ENCODE measurements at regions not wholly inside any gene's neighbourhood (a gene's known extent, or its start where the extent isn't known, plus 50 kb on each side); places are given as distances from the start of the nearest gene placed in this dataset.

- no peaks in the 10 kb centered on the region for H3K4me1 Mint-ChIP-seq
- ATAC-seq (ENCODE audit: low read depth) = no peak
- no peak overlapping the region for H3K4me3 Mint-ChIP-seq
- no peaks in the 10 kb centered on the region for H3K36me3 Mint-ChIP-seq
- DNase-seq (ENCODE audit: low spot score in 2 of 2) = no peak
- H3K9me3 Mint-ChIP-seq = peaks cover 3% of the 10 kb centered on the region
- H3K27ac Mint-ChIP-seq = no peak overlapping the region
- H3K27me3 Mint-ChIP-seq = no peaks in the 10 kb centered on the region
Measured at GRCh38 chr13:75132701-75133695, 349.0 kb downstream of the TBC1D4 start.

- Mint-ChIP-seq H3K4me1 (no peaks in the 10 kb centered on the region), H3K4me3 (no peak overlapping the region), H3K9me3 (peaks cover 2% of the 10 kb centered on the region), H3K27ac (no peak overlapping the region), H3K36me3 (no peaks in the 10 kb centered on the region), H3K27me3 (no peaks in the 10 kb centered on the region)
- DNase-seq (ENCODE audit: low spot score in 2 of 2) (no peak), ATAC-seq (ENCODE audit: low read depth) (no peak)
Measured at GRCh38 chr13:75129331-75129730, 352.6 kb downstream of the TBC1D4 start.

DNA sequence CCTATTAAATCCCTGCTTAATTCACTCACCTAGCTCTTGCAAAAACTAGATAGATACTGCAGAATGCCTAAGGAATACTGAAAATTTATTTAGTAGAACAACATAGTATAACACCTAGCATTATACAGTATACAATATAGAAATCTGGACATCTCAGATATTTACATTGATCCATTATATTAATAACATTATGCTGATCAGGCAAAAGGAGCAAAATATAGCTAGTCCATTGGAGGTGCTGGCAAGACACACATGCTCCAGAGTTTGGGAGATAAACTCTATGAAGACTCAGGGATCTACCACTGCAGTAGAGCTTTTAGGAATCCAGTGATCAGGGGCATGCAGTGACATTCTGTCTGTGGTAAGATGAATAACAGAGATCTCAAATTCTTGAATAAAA, 357.6 kb downstream of the TBC1D4 start:
- Mint-ChIP-seq H3K4me3 (no peak overlapping the region), H3K27ac (no peak overlapping the region), H3K4me1 (no peaks in the 10 kb centered on the region), H3K9me3 (peaks cover 2% of the 10 kb centered on the region), H3K36me3 (no peaks in the 10 kb centered on the region), H3K27me3 (no peaks in the 10 kb centered on the region)
- no peak for DNase-seq (ENCODE audit: low spot score in 2 of 2)
- no peak for ATAC-seq (ENCODE audit: low read depth)

DNA sequence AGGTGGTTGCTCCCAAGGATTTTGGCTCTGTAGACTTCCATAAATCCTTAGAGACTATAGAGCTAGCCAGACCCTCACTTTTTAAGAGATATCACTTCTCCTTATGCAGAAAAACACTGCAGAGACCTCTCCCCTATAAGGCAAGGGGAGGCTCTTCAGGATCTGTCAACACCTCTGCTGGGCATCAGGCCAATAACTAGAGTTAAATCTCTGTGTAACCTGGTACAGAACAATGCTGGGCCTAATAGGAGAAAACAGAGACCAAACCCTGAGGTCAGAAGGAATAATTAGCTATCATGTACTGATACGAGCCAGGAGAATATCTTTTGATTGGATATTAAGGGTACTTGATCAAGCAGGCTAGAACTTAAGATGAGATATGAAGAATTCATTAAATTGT, 358.5 kb downstream of the TBC1D4 start:
- ATAC-seq (ENCODE audit: low read depth) (no peak), DNase-seq (ENCODE audit: low spot score in 2 of 2) (no peak)
- no peaks in the 10 kb centered on the region for H3K36me3 Mint-ChIP-seq
- no peaks in the 10 kb centered on the region for H3K27me3 Mint-ChIP-seq
- no peak overlapping the region for H3K4me3 Mint-ChIP-seq
- H3K4me1 Mint-ChIP-seq = no peaks in the 10 kb centered on the region
- no peaks in the 10 kb centered on the region for H3K9me3 Mint-ChIP-seq
- no peak overlapping the region for H3K27ac Mint-ChIP-seq

GRCh38 chr13:75120085-75120484, 361.9 kb downstream of the TBC1D4 start:
- no peaks in the 10 kb centered on the region for H3K27me3 Mint-ChIP-seq
- peaks cover 1% of the 10 kb centered on the region for H3K9me3 Mint-ChIP-seq
- H3K36me3 Mint-ChIP-seq = no peaks in the 10 kb centered on the region
- no peaks in the 10 kb centered on the region for H3K4me1 Mint-ChIP-seq
- no peak overlapping the region for H3K27ac Mint-ChIP-seq
- ATAC-seq (ENCODE audit: low read depth) (no peak), DNase-seq (ENCODE audit: low spot score in 2 of 2) (no peak)
- H3K4me3 Mint-ChIP-seq = no peak overlapping the region

DNA sequence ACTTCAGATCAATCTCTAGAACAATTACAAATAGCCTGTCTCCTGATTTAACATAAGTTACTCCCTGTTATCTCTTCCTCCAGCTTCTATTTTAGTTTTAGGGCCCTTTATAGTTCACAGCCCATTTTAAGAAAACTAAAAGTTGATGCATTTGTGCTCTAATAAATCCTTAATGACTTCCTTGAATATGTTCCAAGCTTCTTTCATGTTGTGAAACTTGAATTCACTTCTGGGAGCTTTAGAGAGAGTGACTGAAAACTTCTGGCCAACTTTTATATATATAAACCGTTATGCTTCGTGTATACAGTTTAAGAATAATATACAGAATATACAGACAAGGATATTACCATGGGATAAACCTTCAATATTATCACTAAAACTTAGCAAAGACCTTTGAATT, 366.8 kb downstream of the TBC1D4 start:
- DNase-seq (ENCODE audit: low spot score in 2 of 2) (no peak), ATAC-seq (ENCODE audit: low read depth) (no peak)
- H3K4me1 Mint-ChIP-seq = no peaks in the 10 kb centered on the region
- H3K9me3 Mint-ChIP-seq = peaks cover 3% of the 10 kb centered on the region
- H3K4me3 Mint-ChIP-seq = no peak overlapping the region
- no peaks in the 10 kb centered on the region for H3K36me3 Mint-ChIP-seq
- no peaks in the 10 kb centered on the region for H3K27me3 Mint-ChIP-seq
- no peak overlapping the region for H3K27ac Mint-ChIP-seq

DNA sequence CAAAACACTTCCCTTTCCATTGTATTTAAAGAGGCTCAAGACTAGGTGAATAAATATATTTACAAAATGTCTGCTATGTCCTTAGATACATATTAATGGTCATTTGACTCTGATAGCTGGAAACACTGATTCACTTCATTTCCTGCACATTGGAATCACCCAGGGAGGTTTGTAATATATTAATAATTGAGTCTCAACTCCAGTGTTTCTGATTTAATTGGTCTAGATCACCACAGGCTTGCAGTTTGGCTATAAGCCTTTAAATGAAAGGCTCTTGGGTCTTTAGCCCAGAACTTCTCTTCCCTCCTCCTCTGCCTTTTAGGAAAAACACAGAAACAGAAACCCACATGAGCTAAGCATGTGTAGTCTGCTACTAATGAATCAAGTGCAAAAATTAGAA, 378.0 kb downstream of the TBC1D4 start:
- H3K27ac Mint-ChIP-seq = no peak overlapping the region
- ATAC-seq (ENCODE audit: low read depth) = no peak
- DNase-seq (ENCODE audit: low spot score in 2 of 2) = no peak
- no peaks in the 10 kb centered on the region for H3K36me3 Mint-ChIP-seq
- no peak overlapping the region for H3K4me3 Mint-ChIP-seq
- no peaks in the 10 kb centered on the region for H3K4me1 Mint-ChIP-seq
- H3K9me3 Mint-ChIP-seq = no peaks in the 10 kb centered on the region
- H3K27me3 Mint-ChIP-seq = no peaks in the 10 kb centered on the region

GRCh38 chr13:75102001-75102716, 379.8 kb downstream of the TBC1D4 start:
- Mint-ChIP-seq H3K36me3 (no peaks in the 10 kb centered on the region), H3K27ac (no peak overlapping the region)
- no peak for ATAC-seq (ENCODE audit: low read depth)

DNA sequence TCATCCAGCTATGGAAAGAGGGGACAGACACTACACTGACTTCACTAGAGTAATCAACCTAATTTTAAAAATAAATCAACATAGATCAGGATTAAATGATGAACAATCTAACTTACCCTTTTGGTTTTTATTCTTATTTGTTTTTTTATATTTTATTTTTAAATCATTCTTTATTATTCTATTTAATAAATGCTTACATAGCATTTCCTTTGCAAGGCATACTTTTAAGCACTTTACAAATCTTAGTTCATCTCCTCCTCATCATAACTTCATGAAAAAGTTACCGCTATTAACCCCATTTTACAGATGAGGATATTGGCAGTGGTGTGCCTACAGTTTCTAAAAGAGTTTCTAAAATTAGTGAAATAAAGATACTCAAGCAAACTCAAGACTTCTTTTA, 380.6 kb downstream of the TBC1D4 start:
- ATAC-seq (ENCODE audit: low read depth) (no peak), DNase-seq (ENCODE audit: low spot score in 2 of 2) (no peak)
- H3K36me3 Mint-ChIP-seq = no peaks in the 10 kb centered on the region
- no peaks in the 10 kb centered on the region for H3K4me1 Mint-ChIP-seq
- H3K27ac Mint-ChIP-seq = no peak overlapping the region
- H3K4me3 Mint-ChIP-seq = no peak overlapping the region
- H3K9me3 Mint-ChIP-seq = no peaks in the 10 kb centered on the region
- H3K27me3 Mint-ChIP-seq = no peaks in the 10 kb centered on the region

More at GRCh38 chr13:75102001-75102716, 379.8 kb downstream of the TBC1D4 start:
- no peaks in the 10 kb centered on the region for H3K9me3 Mint-ChIP-seq
- H3K27me3 Mint-ChIP-seq = no peaks in the 10 kb centered on the region
- H3K4me1 Mint-ChIP-seq = no peaks in the 10 kb centered on the region
- no peak for DNase-seq (ENCODE audit: low spot score in 2 of 2)
- H3K4me3 Mint-ChIP-seq = no peak overlapping the region

DNA sequence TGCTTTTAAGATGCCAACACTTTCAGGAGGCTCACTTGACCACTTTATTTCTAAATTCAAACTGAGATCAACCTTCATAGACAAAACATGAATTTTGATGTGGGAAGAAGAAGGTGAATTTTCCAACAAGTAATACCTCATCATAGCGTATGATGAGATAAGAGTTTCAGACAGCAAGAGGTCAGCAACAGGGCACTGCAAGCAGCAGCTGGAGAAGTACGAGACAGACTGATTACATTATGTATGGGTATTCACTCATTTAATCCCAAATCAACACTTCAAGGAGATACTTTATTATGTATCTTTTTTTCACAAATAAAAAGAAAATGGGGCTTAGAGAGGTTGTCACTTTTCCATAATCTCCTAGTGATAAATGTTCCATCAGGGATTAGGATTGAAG, 389.8 kb downstream of the TBC1D4 start:
- Mint-ChIP-seq H3K4me3 (no peak overlapping the region), H3K9me3 (peaks cover 2% of the 10 kb centered on the region), H3K27me3 (no peaks in the 10 kb centered on the region), H3K36me3 (no peaks in the 10 kb centered on the region), H3K27ac (no peak overlapping the region), H3K4me1 (no peaks in the 10 kb centered on the region)
- DNase-seq (ENCODE audit: low spot score in 2 of 2) (no peak), ATAC-seq (ENCODE audit: low read depth) (no peak)

- ATAC-seq (ENCODE audit: low read depth) (no peak), DNase-seq (ENCODE audit: low spot score in 2 of 2) (no peak)
- no peaks in the 10 kb centered on the region for H3K4me1 Mint-ChIP-seq
- H3K9me3 Mint-ChIP-seq = peaks cover 2% of the 10 kb centered on the region
- no peak overlapping the region for H3K27ac Mint-ChIP-seq
- no peaks in the 10 kb centered on the region for H3K27me3 Mint-ChIP-seq
- no peaks in the 10 kb centered on the region for H3K36me3 Mint-ChIP-seq
- H3K4me3 Mint-ChIP-seq = no peak overlapping the region
Measured at GRCh38 chr13:75091718-75092117, 390.3 kb downstream of the TBC1D4 start.

GRCh38 chr13:75090872-75091615, 390.9 kb downstream of the TBC1D4 start:
- DNase-seq (ENCODE audit: low spot score in 2 of 2) (no peak), ATAC-seq (ENCODE audit: low read depth) (no peak)
- Mint-ChIP-seq H3K4me3 (no peak overlapping the region), H3K9me3 (peaks cover 2% of the 10 kb centered on the region), H3K27ac (no peak overlapping the region), H3K36me3 (no peaks in the 10 kb centered on the region), H3K27me3 (no peaks in the 10 kb centered on the region), H3K4me1 (no peaks in the 10 kb centered on the region)

DNA sequence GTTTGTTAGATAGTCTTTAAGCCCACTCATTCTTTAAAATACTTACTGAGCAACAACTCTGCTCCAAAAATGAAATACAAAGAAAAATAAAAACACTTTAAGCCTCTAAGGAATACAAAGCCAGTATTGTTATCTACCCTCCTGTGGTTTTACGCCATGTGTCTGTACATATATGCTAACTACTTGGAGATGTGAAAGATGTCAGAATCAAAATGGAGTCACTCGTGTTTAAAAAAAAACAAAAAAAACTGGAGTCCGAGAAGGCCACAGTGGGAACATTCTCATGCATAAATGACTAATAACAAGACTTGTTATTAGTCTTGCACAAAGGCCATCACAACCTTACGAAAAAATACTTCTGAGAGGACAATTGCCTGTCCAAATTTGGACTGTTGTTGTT, 393.1 kb downstream of the TBC1D4 start:
- no peak for DNase-seq (ENCODE audit: low spot score in 2 of 2)
- no peak overlapping the region for H3K27ac Mint-ChIP-seq
- H3K36me3 Mint-ChIP-seq = no peaks in the 10 kb centered on the region
- H3K27me3 Mint-ChIP-seq = no peaks in the 10 kb centered on the region
- no peak overlapping the region for H3K4me3 Mint-ChIP-seq
- H3K9me3 Mint-ChIP-seq = peaks cover under 1% of the 10 kb centered on the region
- ATAC-seq (ENCODE audit: low read depth) = no peak
- H3K4me1 Mint-ChIP-seq = no peaks in the 10 kb centered on the region

- no peak overlapping the region for H3K27ac Mint-ChIP-seq
- H3K36me3 Mint-ChIP-seq = no peaks in the 10 kb centered on the region
- H3K4me3 Mint-ChIP-seq = no peak overlapping the region
- no peaks in the 10 kb centered on the region for H3K27me3 Mint-ChIP-seq
- no peaks in the 10 kb centered on the region for H3K4me1 Mint-ChIP-seq
- DNase-seq (ENCODE audit: low spot score in 2 of 2) (no peak), ATAC-seq (ENCODE audit: low read depth) (no peak)
- peaks cover 3% of the 10 kb centered on the region for H3K9me3 Mint-ChIP-seq
Measured at GRCh38 chr13:75079226-75079625, 402.7 kb downstream of the TBC1D4 start.
